NB4 (cell line): ENCODE measurements at regions not wholly inside any gene's neighbourhood (a gene's known extent, or its start where the extent isn't known, plus 50 kb on each side); places are given as distances from the start of the nearest gene placed in this dataset.

ENCODE experiments used
- DNase-seq: peaks from one replicate; pipeline ENCODE4 v3.0.0; 2010; ENCODE audit warnings: low read depth
- H3K4me3 ChIP-seq: one replicate; pipeline ENCODE4 v1.5.1; 2011; ENCODE audit warnings: mild to moderate bottlenecking, low read depth, low read length, moderate library complexity
- CTCF ChIP-seq: IDR thresholded peaks from one replicate; pipeline ENCODE4 v1.5.1; 2012; ENCODE audit warnings: low read depth, low read length
- MAX ChIP-seq: IDR thresholded peaks from 2 replicates; pipeline ENCODE4 v1.6.1; 2011; ENCODE audit warnings: low read depth, low read length
- MYC ChIP-seq: IDR thresholded peaks from 2 replicates; pipeline ENCODE4 v1.6.1; 2011; ENCODE audit warnings: low read depth, low read length
- POLR2A ChIP-seq: IDR thresholded peaks from 2 replicates; pipeline ENCODE4 v1.6.1; 2011; ENCODE audit warnings: mild to moderate bottlenecking; ENCODE audit not compliant: insufficient read length; ENCODE audit errors: extremely low read depth

- no peak overlapping the region for H3K4me3 ChIP-seq
- DNase-seq: no peak
- TF ChIP-seq POLR2A: no peak
- TF ChIP-seq MYC: no peak
- no peak for TF ChIP-seq MAX
- TF ChIP-seq CTCF: no peak
Measured at GRCh38 chr11:26131406-26131805, 200.5 kb upstream of the ANO3 start.

GRCh38 chr11:26134053-26134452 is 197.9 kb upstream of the ANO3 start:
- H3K4me3 ChIP-seq: no peak overlapping the region
- no peak for DNase-seq
- TF ChIP-seq MYC: no peak
- no peak for TF ChIP-seq CTCF
- no peak for TF ChIP-seq MAX
- no peak for TF ChIP-seq POLR2A

- TF ChIP-seq CTCF: peak; percentile 6
- TF ChIP-seq MAX: no peak
- H3K4me3 ChIP-seq: no peak overlapping the region
- peak; percentile 4 for DNase-seq
Measured at GRCh38 chr11:26134481-26135355, 197.2 kb upstream of the ANO3 start.

GRCh38 chr11:26137651-26138050 is 194.3 kb upstream of the ANO3 start:
- TF ChIP-seq MAX (no peak), CTCF (no peak), MYC (no peak), POLR2A (no peak)
- no peak overlapping the region for H3K4me3 ChIP-seq
- DNase-seq: no peak

- H3K4me3 ChIP-seq: no peak overlapping the region
- TF ChIP-seq CTCF (no peak), POLR2A (no peak), MYC (no peak), MAX (no peak)
- no peak for DNase-seq
Measured at GRCh38 chr11:26142891-26143290, 189.0 kb upstream of the ANO3 start.
